ENCODE measurements at regions not wholly inside any gene's neighbourhood (a gene's known extent, or its start where the extent isn't known, plus 50 kb on each side); places are given as distances from the start of the nearest gene placed in this dataset.

DNA sequence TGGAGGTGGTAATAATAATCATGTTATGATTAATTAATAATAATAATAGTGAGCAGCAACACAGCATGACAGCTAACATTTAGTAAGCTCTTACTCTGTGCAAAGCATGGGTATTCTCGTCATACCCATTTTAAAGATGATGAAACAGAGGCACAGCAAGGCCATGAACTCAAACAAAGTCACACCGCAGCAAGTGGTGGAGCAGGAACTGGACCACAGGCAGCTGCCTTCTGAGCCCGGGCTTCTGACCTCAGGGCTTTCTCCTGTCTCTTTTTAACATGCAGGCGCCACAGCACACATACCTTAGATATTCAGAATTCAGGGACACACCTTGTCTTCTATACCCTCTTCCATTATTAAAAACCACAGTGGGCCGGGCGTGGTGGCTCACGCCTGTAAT lies 50.7 kb upstream of the SPATA12 start:
- DNase-seq (ENCODE audit: low spot score) = no peak

DNA sequence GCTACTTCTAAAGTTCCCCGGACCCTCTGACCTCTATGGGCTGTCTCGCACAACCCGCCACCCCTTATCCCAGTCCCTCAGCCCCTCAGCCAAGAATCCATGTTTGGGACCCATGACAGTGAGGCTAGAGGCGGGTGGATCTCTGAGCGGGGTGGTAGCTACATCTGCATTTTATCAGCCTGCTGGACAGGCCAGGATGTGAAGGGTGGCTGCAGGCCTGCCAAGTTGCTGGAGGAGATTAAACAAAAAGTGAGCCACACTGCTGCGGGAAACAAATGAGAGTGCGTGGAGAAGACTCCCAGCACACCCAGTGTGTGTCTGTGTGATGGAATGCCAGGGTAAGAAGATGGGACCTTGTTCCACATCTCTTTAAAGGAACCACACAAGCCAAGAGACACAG lies 51.1 kb upstream of the SPATA12 start:
- no peak for DNase-seq (ENCODE audit: low spot score)

DNA sequence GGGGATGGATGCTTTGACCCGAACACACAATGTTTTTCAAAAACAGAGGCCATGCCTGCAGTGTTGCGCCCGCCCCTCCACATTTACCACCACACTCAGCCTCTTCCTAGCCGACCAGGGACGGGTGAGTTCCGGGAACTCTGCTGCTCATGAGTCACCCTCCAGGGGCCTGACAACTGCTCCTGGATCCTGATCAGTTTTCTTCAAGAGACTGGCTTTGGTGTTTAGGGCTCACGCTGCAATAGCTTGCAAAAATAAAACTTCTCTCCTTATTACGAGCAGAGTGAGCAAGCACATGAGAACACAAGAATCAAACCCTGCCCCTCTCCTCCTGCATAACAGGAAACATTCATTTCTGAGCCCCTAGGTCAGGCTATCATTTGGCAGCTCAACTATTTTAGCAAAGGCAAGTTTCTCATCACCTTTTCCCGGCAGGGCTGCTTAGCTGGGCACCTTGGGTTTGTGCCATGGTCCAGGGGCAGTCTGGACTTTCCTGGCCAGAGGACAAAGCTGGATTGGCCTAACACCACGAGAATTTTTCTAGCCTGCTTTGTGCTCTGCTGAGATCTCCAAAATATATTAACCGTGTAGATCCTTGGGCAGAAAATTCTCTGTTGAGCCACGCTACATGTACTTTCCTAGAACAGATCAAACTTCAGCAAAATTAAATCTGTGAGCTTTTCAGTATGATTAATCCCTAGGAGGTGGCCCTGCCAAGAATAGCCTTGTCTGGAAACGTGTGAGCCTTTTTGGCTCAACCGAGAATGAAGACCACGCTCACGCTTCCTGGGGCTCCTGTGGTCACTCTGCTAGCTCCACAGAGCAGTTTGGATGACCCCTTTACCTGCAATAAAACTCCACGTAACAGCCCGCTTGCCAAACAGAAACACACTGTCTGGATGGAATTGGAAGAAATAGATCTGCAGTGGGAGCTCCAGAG lies 52.7 kb upstream of the SPATA12 start:
- no peak for DNase-seq (ENCODE audit: low spot score)

DNA sequence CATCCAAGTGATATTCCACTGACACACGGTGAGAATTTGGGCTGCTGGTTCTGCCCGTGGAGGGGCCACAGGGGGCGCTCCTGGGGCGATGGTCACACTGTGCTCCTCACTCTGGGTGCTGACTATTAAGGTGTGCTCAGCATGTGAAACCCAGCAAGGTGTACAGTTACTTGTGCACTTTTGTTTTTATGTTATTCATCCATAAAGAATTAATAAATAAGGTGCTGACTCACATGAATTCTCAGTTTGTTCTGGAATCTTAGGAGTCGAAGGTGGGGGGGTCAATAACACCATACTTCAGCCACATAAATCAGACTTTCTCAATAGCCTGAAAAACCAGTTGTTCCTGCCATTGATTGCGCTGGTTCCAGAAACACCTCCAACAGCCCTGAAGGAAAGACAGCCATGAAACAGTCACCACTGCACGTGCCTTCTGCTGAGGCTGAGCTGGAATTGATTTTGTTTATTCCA lies 53.5 kb upstream of the SPATA12 start:
- no peak for DNase-seq (ENCODE audit: low spot score)

DNA sequence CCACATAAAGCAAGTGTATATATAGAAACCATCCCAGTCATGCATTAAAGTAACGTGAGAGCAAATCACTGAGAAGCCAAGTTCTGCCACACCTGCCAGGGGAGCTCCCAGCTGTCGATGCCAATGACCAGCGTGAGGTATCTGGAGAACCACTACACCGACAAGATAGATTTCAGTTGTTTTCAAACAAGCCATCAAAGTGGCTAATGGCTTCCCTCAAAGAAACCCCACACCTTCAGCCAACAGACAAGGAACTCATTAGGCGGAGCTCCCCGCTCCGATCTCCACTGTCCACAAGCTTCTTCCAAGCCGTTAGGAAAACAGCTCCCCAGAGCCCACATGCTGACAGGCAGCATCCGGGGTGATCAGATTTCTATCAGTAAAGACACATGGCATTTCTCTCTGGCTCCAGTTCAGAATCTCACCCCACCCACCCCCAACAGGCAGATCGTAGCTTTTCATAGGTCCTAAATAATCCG lies 54.2 kb upstream of the SPATA12 start:
- no peak for DNase-seq (ENCODE audit: low spot score)

DNA sequence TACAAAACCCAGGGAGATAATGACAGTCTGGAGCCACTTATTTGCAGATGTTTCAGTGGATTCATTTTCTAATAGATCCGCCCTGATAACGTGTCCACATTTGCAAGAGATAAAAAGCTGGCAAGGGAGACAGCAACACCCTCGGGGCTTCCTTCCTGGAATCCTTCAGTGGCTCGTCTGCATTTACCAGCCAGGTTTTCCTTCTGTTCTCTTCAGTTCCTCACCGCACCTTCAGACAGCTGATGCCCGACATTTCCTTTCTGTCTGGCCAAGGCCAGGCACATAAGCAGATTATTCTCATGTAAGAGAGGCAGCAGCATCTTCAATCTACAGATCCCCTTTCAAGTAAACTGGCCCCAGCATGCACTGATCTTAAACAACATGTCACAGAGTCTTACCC lies 56.2 kb upstream of the SPATA12 start:
- DNase-seq (ENCODE audit: low spot score) = no peak

DNA sequence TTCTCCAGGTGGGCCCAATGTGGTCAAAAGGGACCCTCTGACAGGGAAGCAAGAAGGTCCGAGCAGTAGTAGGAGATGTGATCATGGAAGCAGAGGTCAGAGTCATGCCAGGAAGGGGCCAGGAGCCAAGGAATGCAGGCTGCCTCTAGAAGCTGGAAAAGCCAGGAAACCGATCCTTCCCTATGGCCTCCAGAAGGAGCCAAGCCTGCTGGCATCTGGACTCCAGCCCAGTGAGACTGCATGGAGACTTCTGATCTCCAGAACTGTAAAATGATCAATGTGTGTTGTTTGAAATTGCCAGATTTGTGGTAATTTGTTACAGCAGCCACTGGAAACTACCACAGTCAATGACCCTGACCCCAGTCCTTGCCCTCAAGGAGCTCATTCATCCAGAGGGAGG lies 56.8 kb upstream of the SPATA12 start:
- DNase-seq (ENCODE audit: low spot score) = no peak

DNA sequence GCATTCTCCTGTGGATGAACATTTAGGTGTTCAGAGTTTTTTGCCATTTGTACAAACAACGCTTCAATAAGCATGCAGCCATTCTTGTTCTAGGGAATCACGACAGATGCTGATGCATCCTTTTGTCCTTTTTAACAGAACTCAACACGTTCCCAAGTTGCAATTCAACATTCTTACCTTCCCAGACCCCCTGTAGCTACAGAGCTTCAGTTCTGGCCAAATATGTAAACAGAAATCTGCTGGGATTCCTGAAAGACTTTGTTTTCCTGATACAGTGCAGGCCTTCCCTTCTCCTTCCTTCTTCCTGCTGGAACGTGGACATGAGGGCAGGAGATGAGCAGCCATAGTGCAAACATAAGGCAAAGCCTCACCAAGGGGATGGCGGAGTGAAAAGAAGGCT lies 59.1 kb upstream of the SPATA12 start:
- DNase-seq (ENCODE audit: low spot score) = no peak

DNA sequence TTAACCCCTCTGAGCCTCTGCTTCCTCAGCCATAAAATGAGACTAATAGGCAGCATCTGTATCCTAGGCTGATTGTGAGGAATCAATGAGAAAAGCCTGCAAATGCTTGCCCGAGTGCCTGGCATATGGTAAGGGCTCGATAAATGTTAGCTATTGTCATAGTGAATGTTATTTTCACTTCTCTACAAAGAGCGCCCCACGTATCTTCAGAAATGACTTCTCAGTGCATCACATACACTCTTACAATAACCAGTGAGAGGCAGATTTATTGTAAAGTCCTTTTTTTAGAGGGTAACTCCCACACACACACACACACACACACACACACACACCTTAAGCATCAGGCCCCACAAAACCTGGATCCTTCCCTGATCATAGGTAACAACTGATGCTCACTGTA lies 60.5 kb upstream of the SPATA12 start:
- no peak for DNase-seq (ENCODE audit: low spot score)

DNA sequence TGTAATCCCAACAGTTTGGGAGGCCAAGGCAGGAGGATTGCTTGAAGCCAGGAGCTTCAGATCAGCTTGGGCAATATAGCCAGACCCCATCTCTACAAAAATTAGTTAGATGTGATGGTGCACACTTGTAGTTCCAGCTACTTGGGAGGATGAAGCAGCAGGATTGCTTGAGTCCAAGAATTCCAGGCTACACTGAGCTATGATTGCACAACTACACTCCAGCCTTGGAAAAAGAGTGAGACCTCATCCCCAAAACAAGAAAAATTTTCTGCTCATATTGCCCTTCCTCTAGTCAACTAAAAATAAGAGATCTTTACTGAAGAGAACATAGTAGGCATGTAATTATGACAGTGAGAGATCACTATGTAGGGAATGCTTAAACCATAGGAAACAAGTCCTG lies 60.9 kb upstream of the SPATA12 start:
- DNase-seq (ENCODE audit: low spot score) = no peak

DNA sequence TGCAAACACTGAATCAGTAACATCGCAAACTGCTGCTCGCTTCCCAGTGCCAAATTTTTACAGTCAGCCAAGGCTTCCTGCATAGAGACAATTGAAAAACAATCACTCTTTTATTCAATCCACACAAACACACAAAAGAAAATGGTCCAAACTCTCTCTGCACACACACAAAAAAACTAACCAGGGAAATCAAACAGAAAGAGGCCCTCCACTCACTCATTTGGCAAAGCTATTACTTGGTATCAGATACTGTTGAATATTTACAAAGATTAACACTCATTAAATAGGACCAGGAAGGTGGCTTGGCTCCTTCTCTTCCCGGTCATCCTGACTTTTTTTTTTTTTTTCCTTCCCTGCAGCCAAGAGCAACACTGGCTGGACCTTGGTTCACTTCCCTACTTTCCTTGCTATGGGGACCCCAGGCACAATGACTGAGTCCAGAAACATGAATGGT lies 62.4 kb upstream of the SPATA12 start:
- no peak for DNase-seq (ENCODE audit: low spot score)

DNA sequence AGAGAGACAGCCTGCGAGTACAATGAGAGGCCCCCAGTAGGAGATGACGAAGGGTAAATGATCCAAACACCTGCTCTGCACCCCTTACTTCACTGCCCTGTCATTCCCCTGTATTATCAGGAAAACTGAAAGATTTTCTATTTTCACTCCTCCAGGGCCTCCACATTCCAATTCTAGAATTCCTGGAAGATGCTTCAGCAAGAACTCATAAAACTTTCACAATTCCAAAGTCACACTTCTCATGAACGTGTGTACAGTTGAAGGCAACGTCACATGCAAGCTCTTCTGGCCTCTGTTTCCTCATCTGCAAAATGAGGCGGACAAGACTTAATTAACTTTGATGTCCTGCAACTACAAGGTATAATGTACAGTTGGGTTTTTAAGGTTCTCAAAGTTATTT lies 62.8 kb upstream of the SPATA12 start:
- DNase-seq (ENCODE audit: low spot score) = no peak

DNA sequence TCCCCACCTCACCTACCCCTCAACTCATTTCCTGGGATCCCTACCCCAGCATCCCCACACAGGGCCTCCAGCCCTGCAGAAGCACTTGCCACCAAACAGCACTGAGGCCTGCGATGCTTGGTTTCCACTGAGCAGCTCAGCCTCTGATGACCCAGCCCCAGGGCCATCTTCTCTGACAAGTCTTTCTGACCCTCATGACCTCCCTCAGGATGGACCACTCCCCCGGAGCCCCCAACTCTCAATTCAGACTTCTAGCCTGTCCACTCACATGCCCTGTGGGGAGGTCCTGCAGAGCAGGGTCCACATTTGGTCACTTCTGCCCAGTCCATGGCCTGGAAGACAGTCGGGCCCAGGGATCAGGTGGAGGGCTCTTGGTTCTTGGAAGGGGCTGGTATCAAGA lies 63.4 kb upstream of the SPATA12 start:
- no peak for DNase-seq (ENCODE audit: low spot score)

DNA sequence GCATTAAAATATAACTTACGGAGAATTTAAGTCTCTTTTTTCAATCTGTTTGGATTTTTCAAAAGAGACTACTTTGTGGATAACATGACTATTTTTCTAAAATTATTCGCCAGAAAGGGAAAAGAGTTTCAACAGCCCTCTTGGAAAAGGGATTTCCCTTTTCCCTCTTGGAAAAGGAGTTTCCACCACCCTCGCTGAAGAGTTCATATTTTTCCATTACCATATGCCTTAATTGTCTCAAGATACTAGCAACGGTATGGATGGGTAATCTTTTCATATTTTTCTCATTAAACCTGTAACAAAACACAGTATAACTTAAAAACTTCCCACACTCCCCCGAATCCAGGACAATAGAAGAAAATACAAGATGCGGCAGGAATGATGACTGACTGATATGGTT lies 66.1 kb upstream of the SPATA12 start:
- no peak for DNase-seq (ENCODE audit: low spot score)

DNA sequence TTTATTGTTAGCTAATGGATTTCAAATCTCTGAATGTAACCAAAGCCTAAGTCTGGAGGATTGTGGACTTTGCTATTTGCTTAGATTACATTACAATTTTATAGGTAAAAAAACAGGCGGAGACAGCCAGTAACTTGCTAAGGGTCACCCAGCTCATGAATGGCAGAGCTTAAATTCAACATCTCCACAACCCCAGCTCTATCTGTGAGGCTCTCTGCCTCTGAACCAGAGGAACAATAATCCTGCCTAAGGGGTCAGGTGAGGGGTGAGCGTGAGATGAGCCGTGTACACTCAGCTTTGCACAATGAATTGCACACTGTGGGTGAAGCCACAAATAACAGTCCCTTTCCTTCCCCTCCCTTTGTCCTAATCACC lies 69.8 kb upstream of the SPATA12 start:
- no peak for DNase-seq (ENCODE audit: low spot score)

DNA sequence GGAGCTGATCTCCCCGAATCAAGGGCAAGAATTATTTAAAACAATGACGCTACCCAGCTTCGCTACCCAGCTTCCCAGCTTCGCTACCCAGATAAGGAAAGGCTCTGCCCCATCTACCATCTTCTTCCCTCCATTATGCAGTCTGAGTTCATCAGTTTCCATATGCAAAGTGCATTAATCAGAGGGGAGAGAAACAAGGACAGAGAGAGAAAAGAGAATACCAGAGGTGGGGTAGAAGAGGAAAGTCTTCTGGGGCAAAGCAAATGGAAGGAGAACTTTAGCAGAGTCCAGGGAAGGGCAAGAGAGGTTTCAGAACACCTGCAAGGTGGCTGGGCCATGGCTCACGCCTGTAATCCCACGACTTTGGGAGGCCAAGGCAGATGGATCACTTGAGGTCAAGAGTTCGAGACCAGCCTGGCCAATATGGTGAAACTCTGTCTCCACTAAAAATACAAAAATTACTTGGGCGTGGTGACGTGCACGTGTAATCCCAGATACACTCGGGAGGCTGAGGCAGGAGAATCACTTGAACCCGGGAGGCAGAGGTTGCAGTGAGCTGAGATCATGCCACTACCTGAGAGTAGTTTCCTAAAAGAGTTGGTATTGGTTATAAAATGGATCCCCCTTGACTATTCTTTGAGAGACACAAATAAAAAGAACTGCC lies 70.4 kb upstream of the SPATA12 start:
- DNase-seq (ENCODE audit: low spot score) = no peak

DNA sequence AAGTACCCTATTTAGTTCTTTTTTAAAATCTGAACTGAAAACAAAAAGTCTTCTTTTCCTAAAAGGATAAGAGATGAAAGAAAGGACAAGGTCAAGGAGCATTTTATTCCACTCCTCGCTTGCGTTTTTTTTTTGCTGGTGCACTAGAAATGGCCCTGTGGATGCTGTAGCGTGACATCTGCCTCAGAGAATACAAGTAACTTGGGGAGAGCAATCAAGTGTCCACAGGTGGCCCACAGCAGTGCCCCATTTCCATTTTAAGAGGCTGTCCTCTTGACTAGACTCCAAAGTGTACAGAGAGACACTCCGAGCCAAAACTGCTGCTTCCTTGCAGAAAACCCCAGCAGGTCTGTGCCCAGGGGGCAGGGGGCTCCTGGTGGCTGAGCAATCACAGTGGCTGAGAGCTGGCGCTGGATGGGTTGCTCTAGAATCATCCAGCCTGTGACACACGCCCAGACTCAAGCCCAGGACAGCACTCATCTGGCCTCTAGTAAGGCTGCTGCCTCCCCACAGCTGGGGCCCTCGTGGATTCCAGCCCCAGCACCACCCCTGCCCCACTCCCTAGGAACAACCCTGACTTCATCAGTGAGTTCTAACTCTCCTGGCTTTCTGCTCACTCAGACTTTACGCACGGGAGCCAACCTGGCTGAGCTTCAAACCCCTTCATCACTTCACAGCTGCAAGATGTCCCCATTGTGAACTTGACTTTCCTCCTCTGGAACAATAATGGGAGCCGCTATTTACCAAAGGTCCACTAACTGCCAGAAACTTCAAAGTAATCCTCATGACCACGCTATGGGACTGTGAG lies 71.1 kb upstream of the SPATA12 start:
- no peak for DNase-seq (ENCODE audit: low spot score)

DNA sequence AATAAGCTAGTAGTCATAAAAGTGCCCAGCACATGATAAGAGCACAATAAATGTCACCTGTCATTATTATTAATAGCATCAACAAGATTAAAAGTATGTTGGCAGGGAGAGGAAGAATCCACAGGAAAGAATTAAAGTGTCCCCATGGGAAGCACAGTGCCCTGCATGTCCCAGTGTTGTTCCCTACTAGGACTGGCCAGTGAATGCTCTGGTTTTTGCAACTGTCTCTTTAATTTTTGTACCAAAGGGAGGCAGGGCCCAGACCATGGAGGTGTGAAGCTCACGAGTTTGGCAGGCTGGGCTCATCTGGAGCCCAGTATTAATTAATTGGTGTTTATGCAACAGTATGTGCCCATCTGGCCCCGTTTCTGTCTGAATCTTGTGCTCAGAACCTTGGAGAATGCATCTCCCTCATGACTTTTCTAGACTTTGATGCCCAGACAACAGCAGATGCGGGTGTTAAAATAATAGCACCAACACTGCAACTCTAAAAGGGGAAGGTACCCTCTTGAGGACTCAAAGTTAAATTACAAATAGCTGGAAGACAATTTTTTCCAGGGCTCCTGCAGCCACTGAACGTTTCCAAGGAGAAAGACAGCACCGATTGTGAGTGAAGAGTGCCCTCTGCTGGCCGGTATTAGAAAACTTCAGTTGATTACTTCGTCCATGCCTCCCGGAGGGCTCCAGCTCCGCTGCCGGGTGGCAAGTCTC lies 71.9 kb upstream of the SPATA12 start:
- peak; percentile 75 for DNase-seq (ENCODE audit: low spot score)

DNA sequence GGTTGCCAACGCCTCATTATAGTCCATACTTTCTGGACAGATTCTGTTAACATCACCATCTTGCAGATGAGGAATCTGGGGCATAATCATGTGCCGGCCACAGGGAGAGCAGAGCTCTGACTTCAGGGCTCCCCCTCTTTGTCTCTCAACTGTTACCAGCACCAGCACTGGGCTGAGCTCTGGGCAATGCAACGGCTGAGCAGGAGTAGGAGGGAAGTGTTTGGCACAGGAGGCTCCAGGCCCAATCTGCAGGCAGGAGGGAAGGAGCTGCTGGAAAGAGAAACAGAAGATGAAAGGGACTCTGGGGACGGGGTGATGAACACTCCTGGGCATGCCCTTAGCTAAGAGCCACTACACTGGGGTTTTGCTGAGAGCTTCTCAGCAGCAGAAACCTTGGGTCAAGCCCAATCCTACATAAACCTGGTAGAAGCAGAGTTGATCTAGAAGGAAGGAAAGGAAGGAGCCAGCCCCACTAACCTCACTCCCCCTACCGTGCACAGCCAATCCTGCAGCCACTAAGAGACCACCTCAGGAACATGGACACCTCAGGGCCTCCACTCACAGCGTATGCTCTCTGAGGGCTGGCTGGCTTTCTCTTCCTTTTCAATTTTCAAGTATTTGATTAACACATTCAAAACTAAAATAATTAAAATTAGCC lies 73.1 kb upstream of the SPATA12 start:
- no peak for DNase-seq (ENCODE audit: low spot score)

DNA sequence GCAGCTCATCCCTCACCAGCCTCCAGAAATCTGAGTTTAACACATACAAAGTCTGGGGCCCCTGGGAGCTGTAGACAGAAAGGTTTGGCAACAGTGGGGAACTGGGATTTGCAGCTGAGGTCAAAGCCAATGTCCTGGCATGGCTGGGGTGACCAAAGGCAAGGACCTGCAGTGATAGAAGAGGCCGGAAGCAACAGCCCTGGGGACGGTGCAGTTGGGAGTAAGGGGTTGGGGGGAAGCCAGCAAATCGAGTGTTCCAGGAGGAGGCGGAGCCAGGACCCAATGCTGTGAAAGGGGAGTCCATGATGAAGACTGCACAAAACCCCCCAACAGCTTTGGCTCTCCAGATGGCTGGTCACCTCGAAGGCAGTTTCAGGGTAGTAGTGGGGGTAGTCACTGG lies 74.1 kb upstream of the SPATA12 start:
- DNase-seq (ENCODE audit: low spot score) = no peak

DNA sequence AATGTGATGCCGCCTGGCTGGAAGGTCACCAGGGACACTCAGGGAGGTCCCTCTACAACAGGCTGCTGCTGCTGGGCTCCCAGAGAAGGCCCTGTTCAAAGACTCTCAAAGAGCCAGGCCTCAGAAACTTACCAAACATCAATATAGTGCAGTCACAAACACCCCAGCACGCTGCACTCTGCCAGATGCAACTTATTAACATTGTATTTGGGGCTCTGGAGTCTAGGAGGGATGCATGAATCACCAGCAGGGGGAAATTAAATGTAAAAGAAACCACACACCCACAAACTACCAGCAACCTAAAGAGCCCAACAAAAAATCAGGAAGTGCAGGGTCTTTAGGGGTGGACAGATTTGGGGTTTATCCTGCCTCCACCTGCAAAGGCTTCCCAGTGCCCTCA lies 74.6 kb upstream of the SPATA12 start:
- DNase-seq (ENCODE audit: low spot score) = no peak
